ENCODE measurements at regions not wholly inside any gene's neighbourhood (a gene's known extent, or its start where the extent isn't known, plus 50 kb on each side); places are given as distances from the start of the nearest gene placed in this dataset.

DNA sequence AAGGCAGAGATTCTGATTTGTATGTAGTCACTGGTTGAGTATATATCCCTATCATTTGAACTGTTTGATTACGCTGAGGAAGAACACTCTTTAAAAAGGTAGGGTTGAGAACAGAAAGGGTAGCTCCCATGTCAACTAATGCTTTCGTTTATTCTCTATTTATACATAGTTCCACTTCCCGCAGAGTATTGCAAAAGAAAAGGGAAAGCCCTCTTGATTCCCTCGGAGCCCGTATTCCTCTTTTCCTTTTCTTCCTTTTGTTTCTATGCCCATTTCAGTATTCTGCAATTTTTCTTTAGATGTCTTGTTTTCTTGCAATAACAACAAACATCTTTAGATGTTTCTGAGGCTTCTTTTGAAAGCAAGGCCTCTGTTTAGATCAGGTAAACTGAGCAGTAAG, 78.2 kb downstream of the DNTTIP2 start:
- TF ChIP-seq EGR1 (IDR thresholded peaks at IDR 0.05) (no peak), CEBPB (IDR thresholded peaks at IDR 0.05) (no peak)

DNA sequence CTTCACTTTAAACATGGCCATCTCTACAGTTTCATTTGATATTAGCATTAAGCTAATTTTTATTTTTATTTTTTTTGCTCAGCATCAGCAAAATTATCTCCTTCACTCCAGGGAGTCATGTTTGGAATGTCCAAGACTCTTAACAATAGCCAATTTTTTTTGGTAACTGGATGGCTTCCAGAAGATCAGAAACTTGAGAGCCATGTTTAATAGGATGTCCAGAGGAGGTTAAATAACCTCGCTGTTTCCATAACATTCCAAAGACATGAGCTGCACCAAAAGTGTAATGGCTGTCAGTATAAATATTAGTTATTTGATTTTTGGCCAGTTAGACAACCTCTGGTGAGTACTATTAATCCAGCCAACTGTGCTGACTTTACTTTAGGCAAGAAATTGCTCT, 80.7 kb downstream of the DNTTIP2 start:
- peak; percentile 89 for TF ChIP-seq EP300 (IDR thresholded peaks at IDR 0.05; ENCODE audit: borderline replicate concordance)
- TF ChIP-seq TCF12 (IDR thresholded peaks at IDR 0.05; ENCODE audit: low read depth): peak; percentile 86
- peak; percentile 90 for TF ChIP-seq TEAD4 (IDR thresholded peaks at IDR 0.05)
- TF ChIP-seq CREB1 (IDR thresholded peaks at IDR 0.05; ENCODE audit: low read depth): no peak
- TF ChIP-seq, protein P1, sequence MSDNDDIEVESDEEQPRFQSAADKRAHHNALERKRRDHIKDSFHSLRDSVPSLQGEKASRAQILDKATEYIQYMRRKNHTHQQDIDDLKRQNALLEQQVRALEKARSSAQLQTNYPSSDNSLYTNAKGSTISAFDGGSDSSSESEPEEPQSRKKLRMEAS (IDR thresholded peaks at IDR 0.05): peak; percentile 34; the same call in 1 of the 2 replicates
- TF ChIP-seq YY1 (IDR thresholded peaks at IDR 0.05; ENCODE audit: low read depth): peak; percentile 60; the same call in 1 of the 2 replicates
- peak; percentile 94 for TF ChIP-seq NFIC (IDR thresholded peaks at IDR 0.05)
- no peak for TF ChIP-seq EGR1 (IDR thresholded peaks at IDR 0.05)
- TF ChIP-seq FOXM1 (IDR thresholded peaks at IDR 0.05; ENCODE audit: borderline replicate concordance, low read depth): peak; percentile 72; the same call in 1 of the 2 replicates

DNA sequence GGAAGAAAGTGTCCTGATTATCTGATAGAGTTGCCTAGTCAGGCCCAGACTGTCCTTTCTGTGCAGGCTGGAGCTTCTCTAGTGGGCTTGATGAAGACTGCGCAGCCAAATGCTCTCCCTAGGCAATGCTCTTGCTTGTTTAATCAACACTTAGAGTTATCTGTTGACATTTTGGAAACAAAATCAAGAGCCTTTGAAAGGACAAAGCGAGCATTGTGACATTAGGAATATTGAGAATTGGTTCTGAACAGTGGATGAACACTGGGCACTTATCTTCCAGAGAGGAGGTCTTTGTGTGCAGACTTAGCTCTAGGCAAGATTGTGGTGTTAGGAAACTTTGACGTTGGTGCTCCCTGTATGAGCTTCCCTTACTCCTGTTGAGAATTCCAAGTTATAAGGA, 94.5 kb downstream of the DNTTIP2 start:
- TF ChIP-seq, protein P2, sequence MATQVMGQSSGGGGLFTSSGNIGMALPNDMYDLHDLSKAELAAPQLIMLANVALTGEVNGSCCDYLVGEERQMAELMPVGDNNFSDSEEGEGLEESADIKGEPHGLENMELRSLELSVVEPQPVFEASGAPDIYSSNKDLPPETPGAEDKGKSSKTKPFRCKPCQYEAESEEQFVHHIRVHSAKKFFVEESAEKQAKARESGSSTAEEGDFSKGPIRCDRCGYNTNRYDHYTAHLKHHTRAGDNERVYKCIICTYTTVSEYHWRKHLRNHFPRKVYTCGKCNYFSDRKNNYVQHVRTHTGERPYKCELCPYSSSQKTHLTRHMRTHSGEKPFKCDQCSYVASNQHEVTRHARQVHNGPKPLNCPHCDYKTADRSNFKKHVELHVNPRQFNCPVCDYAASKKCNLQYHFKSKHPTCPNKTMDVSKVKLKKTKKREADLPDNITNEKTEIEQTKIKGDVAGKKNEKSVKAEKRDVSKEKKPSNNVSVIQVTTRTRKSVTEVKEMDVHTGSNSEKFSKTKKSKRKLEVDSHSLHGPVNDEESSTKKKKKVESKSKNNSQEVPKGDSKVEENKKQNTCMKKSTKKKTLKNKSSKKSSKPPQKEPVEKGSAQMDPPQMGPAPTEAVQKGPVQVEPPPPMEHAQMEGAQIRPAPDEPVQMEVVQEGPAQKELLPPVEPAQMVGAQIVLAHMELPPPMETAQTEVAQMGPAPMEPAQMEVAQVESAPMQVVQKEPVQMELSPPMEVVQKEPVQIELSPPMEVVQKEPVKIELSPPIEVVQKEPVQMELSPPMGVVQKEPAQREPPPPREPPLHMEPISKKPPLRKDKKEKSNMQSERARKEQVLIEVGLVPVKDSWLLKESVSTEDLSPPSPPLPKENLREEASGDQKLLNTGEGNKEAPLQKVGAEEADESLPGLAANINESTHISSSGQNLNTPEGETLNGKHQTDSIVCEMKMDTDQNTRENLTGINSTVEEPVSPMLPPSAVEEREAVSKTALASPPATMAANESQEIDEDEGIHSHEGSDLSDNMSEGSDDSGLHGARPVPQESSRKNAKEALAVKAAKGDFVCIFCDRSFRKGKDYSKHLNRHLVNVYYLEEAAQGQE (IDR thresholded peaks at IDR 0.05; ENCODE audit: low read depth): no peak
- TF ChIP-seq EP300 (IDR thresholded peaks at IDR 0.05; ENCODE audit: borderline replicate concordance): no peak
- TF ChIP-seq FOXM1 (IDR thresholded peaks at IDR 0.05; ENCODE audit: borderline replicate concordance, low read depth): no peak
- TF ChIP-seq TEAD4 (IDR thresholded peaks at IDR 0.05): no peak
- no peak for TF ChIP-seq TCF12 (IDR thresholded peaks at IDR 0.05; ENCODE audit: low read depth)
- TF ChIP-seq, protein P1 (IDR thresholded peaks at IDR 0.05): no peak
- TF ChIP-seq EGR1 (IDR thresholded peaks at IDR 0.05): no peak
- no peak for TF ChIP-seq RAD21 (IDR thresholded peaks at IDR 0.05; ENCODE audit: low read depth)
- TF ChIP-seq YY1 (IDR thresholded peaks at IDR 0.05; ENCODE audit: low read depth): no peak

DNA sequence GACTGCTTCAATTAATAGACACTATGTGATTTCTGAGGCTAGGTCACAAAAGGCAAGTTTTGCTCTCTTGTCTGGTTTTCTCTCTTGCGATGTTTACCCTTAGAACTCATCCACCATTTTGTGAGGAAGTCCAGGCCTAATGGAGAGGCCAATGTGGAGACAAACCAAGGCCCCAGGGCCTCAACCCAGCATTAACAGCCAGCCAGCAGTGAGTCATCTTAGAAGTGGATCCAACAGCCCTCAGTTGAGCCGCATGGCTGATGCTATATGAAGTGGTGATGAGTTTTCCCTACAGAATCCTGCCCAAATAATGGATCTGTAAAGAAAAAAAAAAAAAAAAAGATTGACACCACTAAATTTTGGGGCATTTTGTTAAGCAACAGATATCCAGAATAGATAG, 95.1 kb downstream of the DNTTIP2 start:
- TF ChIP-seq ZBTB7A (IDR thresholded peaks at IDR 0.05; ENCODE audit: low read depth) (no peak), EP300 (IDR thresholded peaks at IDR 0.05; ENCODE audit: borderline replicate concordance) (no peak), CREB1 (IDR thresholded peaks at IDR 0.05; ENCODE audit: low read depth) (no peak), TAF1 (IDR thresholded peaks at IDR 0.05; ENCODE audit: low read depth) (no peak)
- TF ChIP-seq, protein P1 (IDR thresholded peaks at IDR 0.05): no peak

DNA sequence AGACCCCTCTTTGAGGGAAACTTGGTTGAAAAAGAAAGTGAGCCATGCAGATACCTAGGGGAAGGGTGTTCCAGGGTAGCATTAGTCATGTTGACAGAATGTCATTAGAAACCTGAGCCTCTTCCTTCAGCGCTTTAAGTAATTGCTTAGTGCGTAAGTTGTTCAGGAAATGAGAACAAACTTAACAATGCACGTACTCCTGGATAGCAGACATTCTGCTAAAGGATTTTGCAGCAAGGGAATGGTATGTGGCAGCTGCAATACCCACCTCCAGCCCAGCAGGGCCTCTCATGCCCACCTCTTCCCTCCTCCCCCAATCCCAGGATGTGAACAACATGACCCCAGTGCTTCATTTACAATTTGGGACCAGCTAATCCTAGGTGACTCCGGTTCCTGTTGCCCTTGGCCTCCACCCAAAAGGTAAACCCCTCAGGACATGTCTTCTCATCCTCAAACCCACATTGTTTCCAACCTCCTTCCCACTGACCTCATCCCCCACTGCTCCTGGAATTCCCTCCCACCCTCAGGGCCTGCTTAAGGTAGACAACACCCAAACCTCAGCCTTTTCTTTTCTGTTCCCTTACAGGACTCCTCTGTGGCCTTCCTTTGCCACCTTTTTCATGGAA, 98.0 kb upstream of the BCAR3 start:
- TF ChIP-seq TEAD4 (IDR thresholded peaks at IDR 0.05): peak; percentile 91
- peak; percentile 96 for TF ChIP-seq EP300 (IDR thresholded peaks at IDR 0.05; ENCODE audit: borderline replicate concordance)
- TF ChIP-seq, protein P2 (IDR thresholded peaks at IDR 0.05; ENCODE audit: low read depth): no peak
- peak; percentile 95 for TF ChIP-seq NFIC (IDR thresholded peaks at IDR 0.05)
- peak; percentile 42 for TF ChIP-seq CEBPB (IDR thresholded peaks at IDR 0.05)
- peak; percentile 98 for TF ChIP-seq TCF12 (IDR thresholded peaks at IDR 0.05; ENCODE audit: low read depth)
- peak; percentile 12; the same call in 1 of the 2 replicates for TF ChIP-seq RAD21 (IDR thresholded peaks at IDR 0.05; ENCODE audit: low read depth)
- TF ChIP-seq TAF1 (IDR thresholded peaks at IDR 0.05; ENCODE audit: low read depth): no peak
- 0 out of 2 replicates have a peak, but pooled peaks have one; percentile 14 for TF ChIP-seq EGR1 (IDR thresholded peaks at IDR 0.05)
- TF ChIP-seq ZBTB7A (IDR thresholded peaks at IDR 0.05; ENCODE audit: low read depth): no peak
- peak; percentile 93 for TF ChIP-seq FOXM1 (IDR thresholded peaks at IDR 0.05; ENCODE audit: borderline replicate concordance, low read depth)
- TF ChIP-seq YY1 (IDR thresholded peaks at IDR 0.05; ENCODE audit: low read depth): peak; percentile 49; the same call in 1 of the 2 replicates

DNA sequence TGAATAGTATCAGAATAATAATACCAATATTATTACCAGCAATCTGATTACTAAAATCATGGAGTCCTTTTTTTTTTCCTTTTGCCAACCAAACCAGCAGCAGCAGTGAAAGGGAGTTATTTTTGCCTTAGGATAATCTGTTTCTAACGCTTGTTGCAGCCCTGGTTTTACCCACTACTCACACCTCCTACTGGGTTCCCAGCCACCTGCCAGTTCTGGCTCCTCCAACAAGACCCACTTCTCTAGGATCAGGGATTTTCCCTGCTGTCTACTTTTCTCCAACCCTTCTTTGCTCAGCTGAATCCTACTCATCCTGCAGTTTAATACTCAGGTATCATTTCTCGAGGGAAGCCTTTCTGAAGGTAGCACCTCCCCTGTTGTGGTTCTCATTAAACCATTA, 96.8 kb upstream of the BCAR3 start:
- TF ChIP-seq RAD21 (IDR thresholded peaks at IDR 0.05; ENCODE audit: low read depth): no peak
- no peak for TF ChIP-seq EP300 (IDR thresholded peaks at IDR 0.05; ENCODE audit: borderline replicate concordance)
- TF ChIP-seq, protein P3, sequence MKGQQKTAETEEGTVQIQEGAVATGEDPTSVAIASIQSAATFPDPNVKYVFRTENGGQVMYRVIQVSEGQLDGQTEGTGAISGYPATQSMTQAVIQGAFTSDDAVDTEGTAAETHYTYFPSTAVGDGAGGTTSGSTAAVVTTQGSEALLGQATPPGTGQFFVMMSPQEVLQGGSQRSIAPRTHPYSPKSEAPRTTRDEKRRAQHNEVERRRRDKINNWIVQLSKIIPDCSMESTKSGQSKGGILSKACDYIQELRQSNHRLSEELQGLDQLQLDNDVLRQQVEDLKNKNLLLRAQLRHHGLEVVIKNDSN (IDR thresholded peaks at IDR 0.05): no peak
- no peak for TF ChIP-seq TAF1 (IDR thresholded peaks at IDR 0.05; ENCODE audit: low read depth)
- TF ChIP-seq EGR1 (IDR thresholded peaks at IDR 0.05): no peak
- TF ChIP-seq NFIC (IDR thresholded peaks at IDR 0.05): no peak
- TF ChIP-seq, protein P1 (IDR thresholded peaks at IDR 0.05): no peak
- no peak for TF ChIP-seq ZBTB7A (IDR thresholded peaks at IDR 0.05; ENCODE audit: low read depth)
- TF ChIP-seq TEAD4 (IDR thresholded peaks at IDR 0.05): no peak
- no peak for TF ChIP-seq CEBPB (IDR thresholded peaks at IDR 0.05)
- no peak for TF ChIP-seq TCF12 (IDR thresholded peaks at IDR 0.05; ENCODE audit: low read depth)
- no peak for TF ChIP-seq FOXM1 (IDR thresholded peaks at IDR 0.05; ENCODE audit: borderline replicate concordance, low read depth)
